Naive B cell (primary cell): ENCODE measurements at regions not wholly inside any gene's neighbourhood (a gene's known extent, or its start where the extent isn't known, plus 50 kb on each side); places are given as distances from the start of the nearest gene placed in this dataset.
"Not testable (repeated sequence)": the region's sequence is repeated elsewhere in the genome, so short reads cannot be mapped to it uniquely, and the experiment has no call there.

Experiments used
- ATAC-seq, 2 donors: fragments of 150-1000 bp; cut with Tn5 transposase; 2 replicates each; pipeline ENCODE4 v1.10.0; 2021; ENCODE audit warnings: low read depth in 2 of 2, mild to moderate bottlenecking in 2 of 2, moderate library complexity in 2 of 2
- DNase-seq: peaks from one replicate; pipeline ENCODE4 v3.0.0; 2022
- H3K27ac Mint-ChIP-seq, 6 donors: one replicate each; pipeline ENCODE4 v1.8.0; 2020 to 2022; ENCODE audit warnings: mild to moderate bottlenecking in 6 of 6, mixed read lengths in 6 of 6, moderate library complexity in 5 of 6, inconsistent platforms in 2 of 6
- H3K27me3 Mint-ChIP-seq, 3 donors: one replicate each; pipeline ENCODE4 v1.8.0; 2021 to 2022; ENCODE audit warnings: mixed read lengths in 3 of 3, mild to moderate bottlenecking in 1 of 3
- H3K36me3 Mint-ChIP-seq, 2 donors: one replicate each; pipeline ENCODE4 v1.8.0; 2020 to 2022; ENCODE audit warnings: mixed read lengths in 2 of 2, inconsistent platforms in 1 of 2, mild to moderate bottlenecking in 1 of 2
- H3K4me1 Mint-ChIP-seq, 3 donors: one replicate each; pipeline ENCODE4 v1.8.0; 2020 to 2022; ENCODE audit warnings: mixed read lengths in 3 of 3, inconsistent platforms in 1 of 3, mild to moderate bottlenecking in 1 of 3, moderate library complexity in 1 of 3
- H3K4me3 Mint-ChIP-seq, 8 donors: one replicate each; pipeline ENCODE4 v1.8.0; 2020 to 2022; ENCODE audit warnings: mild to moderate bottlenecking in 8 of 8, mixed read lengths in 8 of 8, moderate library complexity in 8 of 8, inconsistent platforms in 2 of 8
- H3K9me3 Mint-ChIP-seq, 7 donors: one replicate each; pipeline ENCODE4 v1.8.0; 2020 to 2022; ENCODE audit warnings: mixed read lengths in 7 of 7, mild to moderate bottlenecking in 5 of 7, inconsistent platforms in 2 of 7, moderate library complexity in 1 of 7

DNA sequence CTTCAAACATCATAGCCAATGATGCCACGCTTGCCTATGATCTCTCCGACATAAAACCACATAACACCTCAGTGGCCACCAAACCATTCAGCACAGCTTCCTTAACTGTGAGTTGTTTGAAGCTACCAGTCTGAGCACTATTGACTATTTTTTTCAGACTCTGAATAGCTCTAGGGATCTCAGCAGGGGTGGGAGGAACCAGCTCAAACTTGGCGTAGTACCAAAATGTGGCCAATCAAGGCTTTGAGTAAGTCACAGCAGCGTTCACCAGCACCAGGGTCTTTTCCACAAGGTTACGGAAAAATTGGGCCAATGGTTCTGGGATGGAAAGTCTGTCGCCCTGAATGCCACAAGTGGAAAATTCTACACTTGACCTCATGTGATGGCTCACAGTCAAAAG, 70.6 kb downstream of the SMPDL3A start:
- no peak for ATAC-seq
- no peak overlapping the region for H3K27ac Mint-ChIP-seq
- H3K4me3 Mint-ChIP-seq = no peak overlapping the region
- no peaks in the 10 kb centered on the region for H3K36me3 Mint-ChIP-seq
- DNase-seq = no peak
- no peaks in the 10 kb centered on the region for H3K4me1 Mint-ChIP-seq
- H3K9me3 Mint-ChIP-seq = peaks cover 0 to 4% (median 0%) of the 10 kb centered on the region in 7 donors
- peaks cover 0 to 4% (median 0%) of the 10 kb centered on the region in 3 donors for H3K27me3 Mint-ChIP-seq

DNA sequence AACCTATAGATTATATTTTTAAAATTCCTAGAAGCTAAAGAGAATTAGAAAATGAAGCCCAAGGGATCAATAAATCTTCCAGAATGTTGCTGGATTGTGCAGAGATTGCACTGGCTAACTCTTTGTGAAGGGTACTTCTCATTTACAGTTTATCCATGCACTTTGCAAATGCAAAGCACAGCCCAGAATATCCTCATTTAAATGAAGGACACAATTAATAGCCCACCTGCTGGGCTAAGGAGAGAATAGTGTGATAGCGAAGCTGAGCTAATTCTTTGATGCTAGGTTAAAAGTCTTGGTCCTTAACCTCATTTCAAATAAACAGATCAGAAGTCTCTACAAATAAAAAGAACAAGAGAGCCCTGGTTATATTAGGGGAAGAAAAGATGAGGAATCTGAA, 72.5 kb downstream of the SMPDL3A start:
- H3K27ac Mint-ChIP-seq = no peak overlapping the region
- DNase-seq (no peak), ATAC-seq (no peak)
- no peaks in the 10 kb centered on the region for H3K36me3 Mint-ChIP-seq
- H3K9me3 Mint-ChIP-seq = peaks cover 0 to 2% (median 0%) of the 10 kb centered on the region in 7 donors
- H3K4me3 Mint-ChIP-seq = no peak overlapping the region
- peaks cover 0 to 4% (median 0%) of the 10 kb centered on the region in 3 donors for H3K27me3 Mint-ChIP-seq
- no peaks in the 10 kb centered on the region for H3K4me1 Mint-ChIP-seq

DNA sequence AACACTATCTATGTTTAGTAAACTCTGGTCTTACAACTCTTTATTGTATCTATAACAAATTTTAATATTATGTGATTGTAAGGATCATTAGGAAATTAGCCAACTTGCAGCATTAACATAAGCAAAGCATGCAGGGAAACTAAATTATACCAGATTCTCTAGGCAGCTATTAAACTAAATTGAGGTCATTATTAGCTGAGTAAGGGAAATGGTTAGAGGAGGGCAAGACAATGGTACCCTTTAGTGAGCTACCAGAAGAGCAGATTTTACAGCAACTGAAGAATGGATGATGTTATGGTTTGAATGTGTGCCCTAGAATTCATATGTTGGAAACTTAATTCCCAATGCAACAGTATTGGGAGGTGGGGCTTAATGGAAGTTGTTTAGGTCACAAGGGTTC, 79.1 kb downstream of the SMPDL3A start:
- ATAC-seq (no peak), DNase-seq (no peak)
- peaks cover 0 to 4% (median 0%) of the 10 kb centered on the region in 3 donors for H3K27me3 Mint-ChIP-seq
- H3K27ac Mint-ChIP-seq = no peak overlapping the region
- no peaks in the 10 kb centered on the region for H3K4me1 Mint-ChIP-seq
- no peaks in the 10 kb centered on the region for H3K9me3 Mint-ChIP-seq
- no peak overlapping the region for H3K4me3 Mint-ChIP-seq
- no peaks in the 10 kb centered on the region for H3K36me3 Mint-ChIP-seq

- DNase-seq (no peak), ATAC-seq (no peak)
- Mint-ChIP-seq H3K4me3 (no peak overlapping the region), H3K4me1 (no peaks in the 10 kb centered on the region), H3K36me3 (no peaks in the 10 kb centered on the region), H3K9me3 (no peaks in the 10 kb centered on the region), H3K27ac (no peak overlapping the region), H3K27me3 (peaks cover 0 to 7% (median 0%) of the 10 kb centered on the region in 3 donors)
Measured at GRCh38 chr6:122869437-122870024, 80.5 kb downstream of the SMPDL3A start.

GRCh38 chr6:122871079-122871478, 82.0 kb downstream of the SMPDL3A start:
- Mint-ChIP-seq H3K4me1 (no peaks in the 10 kb centered on the region), H3K27ac (no peak overlapping the region)

DNA sequence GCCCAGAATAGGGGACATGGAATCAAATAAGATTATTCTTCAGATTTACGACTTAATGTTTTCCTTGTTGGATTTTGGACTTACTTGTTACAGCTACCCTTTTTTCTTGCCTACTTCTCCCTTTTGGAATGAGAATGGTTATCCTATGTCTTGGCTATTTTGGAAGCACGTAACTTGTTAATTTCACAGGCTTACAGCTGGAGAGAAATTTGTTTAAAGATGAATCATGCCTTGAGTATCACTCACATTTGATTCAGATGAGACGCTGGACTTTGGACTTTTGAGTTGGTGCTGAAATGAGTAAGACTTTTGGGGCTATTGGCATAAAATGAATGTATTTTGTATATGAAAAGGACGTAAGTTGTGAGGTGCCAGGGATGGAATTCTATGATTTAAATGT, 83.3 kb downstream of the SMPDL3A start:
- Mint-ChIP-seq H3K36me3 (no peaks in the 10 kb centered on the region), H3K27me3 (peaks cover 0 to 7% (median 0%) of the 10 kb centered on the region in 3 donors), H3K4me3 (no peak overlapping the region), H3K4me1 (no peaks in the 10 kb centered on the region), H3K9me3 (peaks cover 0 to 6% (median 0%) of the 10 kb centered on the region in 7 donors), H3K27ac (no peak overlapping the region)
- ATAC-seq (no peak), DNase-seq (no peak)

More at GRCh38 chr6:122871079-122871478, 82.0 kb downstream of the SMPDL3A start:
- no peak for DNase-seq
- H3K36me3 Mint-ChIP-seq = no peaks in the 10 kb centered on the region
- H3K4me3 Mint-ChIP-seq = no peak overlapping the region
- ATAC-seq = no peak
- peaks cover 0 to 7% (median 0%) of the 10 kb centered on the region in 3 donors for H3K27me3 Mint-ChIP-seq
- no peaks in the 10 kb centered on the region for H3K9me3 Mint-ChIP-seq

DNA sequence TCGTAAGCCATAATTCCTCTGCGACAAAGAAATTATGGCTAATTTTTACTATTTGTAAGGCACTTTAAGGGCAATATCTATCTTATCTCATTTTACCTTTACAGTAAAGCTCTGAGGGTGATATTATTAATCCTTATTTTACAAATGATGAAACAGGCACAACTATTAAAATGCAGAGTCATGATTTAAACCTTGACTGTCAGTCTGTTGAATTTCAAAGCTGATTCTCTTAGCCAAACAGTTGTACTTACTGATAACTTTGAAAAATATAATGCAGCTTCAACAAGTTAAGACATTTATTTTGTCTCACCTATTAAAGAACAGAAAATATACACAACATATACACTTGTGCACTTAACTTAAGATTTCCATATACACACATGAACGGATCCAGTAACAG, 88.2 kb downstream of the SMPDL3A start:
- DNase-seq (no peak), ATAC-seq (no peak)
- no peaks in the 10 kb centered on the region for H3K36me3 Mint-ChIP-seq
- H3K4me1 Mint-ChIP-seq = no peaks in the 10 kb centered on the region
- peaks cover 0 to 3% (median 0%) of the 10 kb centered on the region in 3 donors for H3K27me3 Mint-ChIP-seq
- peaks cover 2 to 27% (median 5%) of the 10 kb centered on the region in 7 donors for H3K9me3 Mint-ChIP-seq
- H3K27ac Mint-ChIP-seq = no peak overlapping the region
- H3K4me3 Mint-ChIP-seq = no peak overlapping the region

GRCh38 chr6:122878796-122879195, 89.7 kb downstream of the SMPDL3A start:
- Mint-ChIP-seq H3K4me3 (no peak overlapping the region), H3K9me3 (peaks cover 4 to 41% (median 9%) of the 10 kb centered on the region in 7 donors), H3K27ac (no peak overlapping the region), H3K36me3 (no peaks in the 10 kb centered on the region), H3K27me3 (no peaks in the 10 kb centered on the region), H3K4me1 (no peaks in the 10 kb centered on the region)
- DNase-seq (no peak), ATAC-seq (no peak)

- DNase-seq (no peak), ATAC-seq (no peak)
- Mint-ChIP-seq H3K4me1 (no peaks in the 10 kb centered on the region), H3K9me3 (peaks cover 4 to 26% (median 9%) of the 10 kb centered on the region in 7 donors), H3K36me3 (no peaks in the 10 kb centered on the region), H3K27ac (no peak overlapping the region), H3K4me3 (no peak overlapping the region), H3K27me3 (no peaks in the 10 kb centered on the region)
Measured at GRCh38 chr6:122886481-122886880, 97.4 kb downstream of the SMPDL3A start.

- Mint-ChIP-seq H3K27me3 (no peaks in the 10 kb centered on the region), H3K27ac (no peak overlapping the region), H3K36me3 (no peaks in the 10 kb centered on the region), H3K4me3 (no peak overlapping the region), H3K4me1 (no peaks in the 10 kb centered on the region), H3K9me3 (peaks cover 0 to 12% (median 7%) of the 10 kb centered on the region in 7 donors)
- DNase-seq = no peak
- no peak for ATAC-seq
Measured at GRCh38 chr6:122887941-122888340, 98.9 kb downstream of the SMPDL3A start.

- not testable (repeated sequence) for H3K9me3 Mint-ChIP-seq, H3K27ac Mint-ChIP-seq, H3K4me1 Mint-ChIP-seq, DNase-seq, H3K4me3 Mint-ChIP-seq, H3K27me3 Mint-ChIP-seq, ATAC-seq, H3K36me3 Mint-ChIP-seq
Measured at GRCh38 chr6:122888680-122889079, 99.6 kb downstream of the SMPDL3A start.

DNA sequence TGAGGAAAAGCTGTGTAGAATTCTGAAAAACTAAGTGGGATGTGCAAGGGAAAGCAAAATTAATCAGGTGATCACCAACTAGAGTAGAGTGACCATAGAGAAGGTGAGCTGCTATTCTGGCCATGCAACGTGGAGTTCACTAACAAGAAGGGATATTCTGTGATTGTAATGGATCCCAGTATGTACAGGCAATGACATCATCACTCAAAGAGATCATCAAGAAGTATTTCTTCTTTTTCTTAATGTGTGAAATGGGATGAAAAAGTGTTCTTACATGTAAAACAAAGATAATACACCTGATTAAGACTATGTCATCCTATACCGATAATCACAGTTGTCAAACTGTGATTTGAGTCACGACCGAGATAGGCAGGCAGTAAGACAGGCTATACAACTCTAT, 101.2 kb downstream of the SMPDL3A start:
- Mint-ChIP-seq H3K27ac (no peak overlapping the region), H3K4me1 (no peaks in the 10 kb centered on the region), H3K27me3 (no peaks in the 10 kb centered on the region), H3K4me3 (no peak overlapping the region), H3K36me3 (no peaks in the 10 kb centered on the region), H3K9me3 (peaks cover 0 to 8% (median 4%) of the 10 kb centered on the region in 7 donors)
- DNase-seq (no peak), ATAC-seq (no peak)

DNA sequence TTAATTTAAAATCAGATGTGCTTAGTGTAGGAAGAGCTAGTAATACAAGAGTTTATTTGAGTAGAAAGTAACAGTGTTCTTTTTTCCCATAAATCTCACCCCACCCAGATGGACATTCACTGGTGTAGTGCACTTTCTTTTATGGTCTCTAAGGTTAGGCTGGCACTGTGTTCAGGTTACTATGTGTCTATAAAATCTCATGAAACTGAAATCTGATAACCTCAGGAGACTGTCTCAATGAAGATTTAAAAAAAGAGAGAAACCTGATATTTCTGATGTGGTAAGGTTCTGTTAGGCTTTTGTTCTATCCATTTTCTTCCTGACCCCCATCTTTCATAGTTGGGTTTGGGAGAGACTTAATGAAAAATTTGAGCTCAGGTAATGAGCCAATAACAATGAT, 101.2 kb upstream of the CLVS2 start:
- Mint-ChIP-seq H3K9me3 (peaks cover 0 to 8% (median 4%) of the 10 kb centered on the region in 7 donors), H3K27me3 (no peaks in the 10 kb centered on the region), H3K36me3 (no peaks in the 10 kb centered on the region), H3K4me3 (no peak overlapping the region), H3K27ac (peak overlapping the region in 1 of 6 donors; percentile 21), H3K4me1 (no peaks in the 10 kb centered on the region)
- no peak for ATAC-seq
- no peak for DNase-seq

DNA sequence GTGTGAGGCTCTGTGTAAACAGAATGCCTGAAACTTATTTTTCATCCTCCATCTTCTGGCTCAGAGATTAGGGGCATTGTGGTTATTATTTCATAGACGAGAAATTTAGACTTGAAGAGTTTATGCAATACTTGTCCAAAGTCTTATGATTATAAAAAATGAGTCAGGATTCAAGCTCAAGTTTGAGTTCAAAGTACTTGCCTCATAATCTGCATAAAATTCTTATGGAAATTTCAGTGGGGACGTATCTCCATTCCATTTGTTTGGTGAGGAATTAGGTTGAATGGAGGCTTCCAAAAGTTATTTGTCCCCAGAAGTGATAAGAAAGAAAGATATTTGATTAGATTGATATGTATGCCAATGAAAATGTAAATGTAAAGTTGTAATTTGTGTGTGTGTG, 93.7 kb upstream of the CLVS2 start:
- peaks cover 0 to 9% (median 1%) of the 10 kb centered on the region in 7 donors for H3K9me3 Mint-ChIP-seq
- ATAC-seq = no peak
- no peak for DNase-seq
- no peak overlapping the region for H3K27ac Mint-ChIP-seq
- H3K27me3 Mint-ChIP-seq = no peaks in the 10 kb centered on the region
- H3K36me3 Mint-ChIP-seq = no peaks in the 10 kb centered on the region
- H3K4me1 Mint-ChIP-seq = no peaks in the 10 kb centered on the region
- H3K4me3 Mint-ChIP-seq = no peak overlapping the region
